RWPE1 (cell line): ENCODE measurements at regions not wholly inside any gene's neighbourhood (a gene's known extent, or its start where the extent isn't known, plus 50 kb on each side); places are given as distances from the start of the nearest gene placed in this dataset.

Source experiments
- CTCF ChIA-PET: fragments of 350-600 bp; sonication (Branson Sonifier 250); formaldehyde crosslinking; extraction: SDS; loops from one replicate; lab custom pipeline; 2021; lab: Yijun Ruan, JAX
- POLR2A ChIA-PET: fragments of 400-600 bp; formaldehyde crosslinking; extraction: SDS; loops from one replicate; lab custom pipeline; 2020; ENCODE audit warnings: antibody characterized with exemption; ENCODE audit not compliant: low non-redundant PET; lab: Yijun Ruan, JAX
- DNase-seq: peaks from one replicate; pipeline ENCODE4 v3.0.0; 2012; ENCODE audit warnings: low spot score
- H3K27ac ChIP-seq: fragments of 450-650 bp; 2 replicates; pipeline ENCODE4 v1.5.1; 2017
- CTCF ChIP-seq: fragments of 450-650 bp; conservative IDR thresholded peaks from 2 replicates; pipeline ENCODE4 v1.5.1; 2017; ENCODE audit warnings: low read depth, mild to moderate bottlenecking

GRCh38 chr4:3704669-3705068, 61.5 kb upstream of the ADRA2C start:
- no peak for DNase-seq
- no peak overlapping the region for H3K27ac ChIP-seq
- no peak for TF ChIP-seq CTCF
- ChIA-PET POLR2A (no interaction called here), CTCF (no interaction called here)

GRCh38 chr4:3703677-3704521, 62.3 kb upstream of the ADRA2C start:
- TF ChIP-seq CTCF, result no peak
- ChIA-PET POLR2A (no interaction called here), CTCF (no interaction called here)
- DNase-seq, result no peak
- no peak overlapping the region for H3K27ac ChIP-seq

- TF ChIP-seq CTCF, result no peak
- POLR2A ChIA-PET, result no interaction called here
- DNase-seq, result no peak
- H3K27ac ChIP-seq, result no peak overlapping the region
- CTCF ChIA-PET, result no interaction called here
Measured at GRCh38 chr4:3703343-3703676, 62.9 kb upstream of the ADRA2C start.

- DNase-seq, result no peak
- ChIA-PET POLR2A (no interaction called here), CTCF (no interaction called here)
- no peak for TF ChIP-seq CTCF
- H3K27ac ChIP-seq, result no peak overlapping the region
Measured at GRCh38 chr4:3702561-3703221, 63.5 kb upstream of the ADRA2C start.

GRCh38 chr4:3701736-3702560, 64.2 kb upstream of the ADRA2C start:
- CTCF ChIA-PET, result no interaction called here
- POLR2A ChIA-PET, result no interaction called here
- no peak for TF ChIP-seq CTCF
- DNase-seq, result no peak
- H3K27ac ChIP-seq, result no peak overlapping the region

GRCh38 chr4:3701271-3701734, 64.9 kb upstream of the ADRA2C start:
- CTCF ChIA-PET, result no interaction called here
- POLR2A ChIA-PET, result no interaction called here
- no peak for TF ChIP-seq CTCF
- DNase-seq, result no peak
- H3K27ac ChIP-seq, result no peak overlapping the region
